ENCODE measurements at regions not wholly inside any gene's neighbourhood (a gene's known extent, or its start where the extent isn't known, plus 50 kb on each side); places are given as distances from the start of the nearest gene placed in this dataset.

DNA sequence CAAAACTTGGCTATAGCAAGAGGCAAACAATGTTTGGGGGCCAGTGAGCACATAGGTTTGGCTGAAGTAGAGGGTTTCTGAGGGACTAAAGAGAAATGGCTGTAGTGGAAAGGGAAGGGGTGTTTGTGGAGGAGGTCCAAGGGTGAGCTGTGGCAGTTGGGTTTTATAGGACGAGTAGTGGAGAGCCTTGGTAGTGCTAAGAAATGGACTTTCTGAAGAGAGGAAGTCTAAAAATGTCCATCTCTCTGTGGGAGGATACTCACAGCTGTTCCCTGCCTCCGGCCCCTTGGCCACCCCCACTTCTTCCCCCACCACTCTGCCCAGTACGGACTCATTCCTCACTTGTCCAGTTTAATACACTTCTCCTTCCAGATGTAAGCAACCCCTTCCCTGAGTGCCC lies 64.3 kb downstream of the ZNF22 start:
- TF ChIP-seq, protein P1, sequence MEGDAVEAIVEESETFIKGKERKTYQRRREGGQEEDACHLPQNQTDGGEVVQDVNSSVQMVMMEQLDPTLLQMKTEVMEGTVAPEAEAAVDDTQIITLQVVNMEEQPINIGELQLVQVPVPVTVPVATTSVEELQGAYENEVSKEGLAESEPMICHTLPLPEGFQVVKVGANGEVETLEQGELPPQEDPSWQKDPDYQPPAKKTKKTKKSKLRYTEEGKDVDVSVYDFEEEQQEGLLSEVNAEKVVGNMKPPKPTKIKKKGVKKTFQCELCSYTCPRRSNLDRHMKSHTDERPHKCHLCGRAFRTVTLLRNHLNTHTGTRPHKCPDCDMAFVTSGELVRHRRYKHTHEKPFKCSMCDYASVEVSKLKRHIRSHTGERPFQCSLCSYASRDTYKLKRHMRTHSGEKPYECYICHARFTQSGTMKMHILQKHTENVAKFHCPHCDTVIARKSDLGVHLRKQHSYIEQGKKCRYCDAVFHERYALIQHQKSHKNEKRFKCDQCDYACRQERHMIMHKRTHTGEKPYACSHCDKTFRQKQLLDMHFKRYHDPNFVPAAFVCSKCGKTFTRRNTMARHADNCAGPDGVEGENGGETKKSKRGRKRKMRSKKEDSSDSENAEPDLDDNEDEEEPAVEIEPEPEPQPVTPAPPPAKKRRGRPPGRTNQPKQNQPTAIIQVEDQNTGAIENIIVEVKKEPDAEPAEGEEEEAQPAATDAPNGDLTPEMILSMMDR (IDR thresholded peaks at IDR 0.05), result no peak
- no peak for TF ChIP-seq POLR2A (IDR thresholded peaks at IDR 0.05)

Measured in upper lobe of left lung (tissue), 4 donors.